Heart right ventricle (tissue), 16 donors: ENCODE measurements at regions not wholly inside any gene's neighbourhood (a gene's known extent, or its start where the extent isn't known, plus 50 kb on each side); places are given as distances from the start of the nearest gene placed in this dataset.

Experiments used
- ATAC-seq, 8 donors: fragments of 200-7000 bp; cut with Tn5 transposase; one replicate each; pipeline ENCODE4 v1.9.1; 2020; ENCODE audit warnings: mild to moderate bottlenecking in 8 of 8, moderate library complexity in 8 of 8, moderate number of reproducible peaks in 1 of 8
- DNase-seq, 2 donors: peaks; one replicate each; pipeline ENCODE4 v3.0.0-alpha.2; 2020
- H3K27ac ChIP-seq, 10 donors: fragments of 200-600 bp; sonication (generic) in 2 of 10; one replicate each; pipeline versions ENCODE4 v1.5.0 to v1.8.0; 2020 to 2022; ENCODE audit warnings: mild to moderate bottlenecking in 3 of 10
- H3K27me3 ChIP-seq, 7 donors: fragments of 200-600 bp; one replicate each; pipeline ENCODE4 v1.8.0; 2021 to 2022; ENCODE audit warnings: mild to moderate bottlenecking in 2 of 7
- H3K36me3 ChIP-seq, 9 donors: fragments of 200-600 bp; sonication (generic) in 1 of 9; one replicate each; pipeline versions ENCODE4 v1.5.0 to v1.8.0; 2020 to 2022; ENCODE audit warnings: mild to moderate bottlenecking in 2 of 9
- H3K4me1 ChIP-seq, 9 donors: fragments of 200-600 bp; sonication (generic) in 1 of 9; one replicate each; pipeline versions ENCODE4 v1.5.0 to v1.8.0; 2020 to 2022; ENCODE audit warnings: mild to moderate bottlenecking in 4 of 9
- H3K4me3 ChIP-seq, 10 donors: fragments of 200-600 bp; sonication (generic) in 2 of 10; one replicate each; pipeline versions ENCODE4 v1.5.0 to v1.8.0; 2020 to 2022; ENCODE audit warnings: mild to moderate bottlenecking in 7 of 10, moderate library complexity in 2 of 10
- H3K9me3 ChIP-seq, 11 donors: fragments of 200-600 bp in 10 of 11; sonication (generic) in 2 of 11; one replicate each; pipeline versions ENCODE4 v1.5.0 to v1.8.0; 2013 to 2022; ENCODE audit warnings: mild to moderate bottlenecking in 2 of 11, control low read depth in 1 of 11, moderate library complexity in 1 of 11
- CTCF ChIP-seq, 9 donors: fragments of 200-600 bp; sonication (generic) in 2 of 9; IDR thresholded peaks; one replicate each; pipeline versions ENCODE4 v1.5.0 to v1.8.0; 2021 to 2022; ENCODE audit warnings: antibody characterized with exemption in 9 of 9, mild to moderate bottlenecking in 5 of 9, moderate library complexity in 1 of 9
- WGBS, 2 donors: extraction: QIAGEN DNeasy Blood & Tissue Kit; methylation state at CpG; one replicate each; pipeline ENCODE4 v1.1.7; 2013; ENCODE audit warnings: inconsistent platforms in 1 of 2; 5-methylcytosine and 5-hydroxymethylcytosine counted together
- intact Hi-C, 10 donors: fragments of 100-400 bp; cut with DNase I; formaldehyde crosslinking; loops; one replicate each; pipeline versions ENCODE4 v1.11.1 to v1.14.2; 2022
- donor health status: Arrhythmogenic right ventricular cardiomyopathy.
- donor health status: ischemic (EF 13 %, LVEDD 7.1; RV severe dilation, severe dysfunction).
- donor health status: healthy with polysubstance abuse.
- donor health status: DM: no; HTN: yes; CAD: no.
- donor health status: DM: no; HTN: no; CAD: no.
- donor health status: ischemic (EF 25% LVEDD 6.9; RV normal size, moderate dysfunction).
- donor health status: ischemic (EF 25% LVEDD 5.7; RV mildly dilated, moderate dysfunction).
- donor health status: healthy.
- donor health status: DM: yes; HTN: yes; CAD: no.
- donor health status: Ischemic cardiomyopathy.
- donor health status: ischemic (EF 35%, LVEDD 5.7; RV mildly dilated, moderate dysfunction).
- donor health status: nonischemic (EF 11% LVEDD 7.7; RV severe dilation, severe dysfunction).
- donor health status: DM: yes; HTN: yes; CAD: no.
- donor health status: PGD.
- donor health status: ischemic (EF 29% LVEDD 5.4; RV normal size, mild dysfunction).
- donor health status: nonischemic (EF 23%, LVEDD 6.1; RV moderate dilation, normal function).

GRCh38 chr13:62432906-62433305 is 1017.3 kb upstream of the PCDH20 start:
- Histone ChIP-seq H3K27me3 (no peaks in the 10 kb centered on the region), H3K36me3 (no peaks in the 10 kb centered on the region), H3K27ac (no peak overlapping the region), H3K4me1 (no peaks in the 10 kb centered on the region), H3K4me3 (no peak overlapping the region), H3K9me3 (no peaks in the 10 kb centered on the region)
- ATAC-seq (no peak), DNase-seq (no peak)
- TF ChIP-seq CTCF (IDR thresholded peaks at IDR 0.05), result no peak
- intact Hi-C loops, result no loop called here

GRCh38 chr13:62432295-62432694 is 1016.6 kb upstream of the PCDH20 start:
- ATAC-seq (no peak), DNase-seq (no peak)
- Histone ChIP-seq H3K4me3 (no peak overlapping the region), H3K36me3 (no peaks in the 10 kb centered on the region), H3K9me3 (no peaks in the 10 kb centered on the region), H3K27me3 (no peaks in the 10 kb centered on the region), H3K27ac (no peak overlapping the region), H3K4me1 (no peaks in the 10 kb centered on the region)
- no peak for TF ChIP-seq CTCF (IDR thresholded peaks at IDR 0.05)
- WGBS, 2 donors, result 74 to 76% methylated on average over 1 of the region's 1 CpG
- intact Hi-C loops, result no loop called here

GRCh38 chr13:62431852-62432251 is 1016.2 kb upstream of the PCDH20 start:
- H3K36me3 ChIP-seq, result no peaks in the 10 kb centered on the region
- no peak overlapping the region for H3K27ac ChIP-seq
- H3K4me1 ChIP-seq, result no peaks in the 10 kb centered on the region
- no peak for TF ChIP-seq CTCF (IDR thresholded peaks at IDR 0.05)
- DNase-seq (no peak), ATAC-seq (no peak)
- no peaks in the 10 kb centered on the region for H3K27me3 ChIP-seq
- H3K9me3 ChIP-seq, result no peaks in the 10 kb centered on the region
- H3K4me3 ChIP-seq, result no peak overlapping the region
- intact Hi-C loops, result no loop called here

GRCh38 chr13:62418872-62419271 is 1003.2 kb upstream of the PCDH20 start:
- intact Hi-C loops, result no loop called here
- Histone ChIP-seq H3K9me3 (no peaks in the 10 kb centered on the region), H3K27me3 (no peaks in the 10 kb centered on the region), H3K27ac (no peak overlapping the region), H3K4me3 (no peak overlapping the region), H3K36me3 (no peaks in the 10 kb centered on the region), H3K4me1 (no peaks in the 10 kb centered on the region)
- ATAC-seq (no peak), DNase-seq (no peak)
- WGBS, 2 donors, result 76 to 86% methylated on average over 3 of the region's 3 CpGs
- TF ChIP-seq CTCF (IDR thresholded peaks at IDR 0.05), result no peak

- DNase-seq (no peak), ATAC-seq (no peak)
- intact Hi-C loops, result no loop called here
- H3K27ac ChIP-seq, result no peak overlapping the region
- no peaks in the 10 kb centered on the region for H3K9me3 ChIP-seq
- no peak overlapping the region for H3K4me3 ChIP-seq
- H3K27me3 ChIP-seq, result no peaks in the 10 kb centered on the region
- no peaks in the 10 kb centered on the region for H3K36me3 ChIP-seq
- WGBS, 2 donors, result 61 to 68% methylated on average over 4 of the region's 4 CpGs
- TF ChIP-seq CTCF (IDR thresholded peaks at IDR 0.05), result no peak
- no peaks in the 10 kb centered on the region for H3K4me1 ChIP-seq
Measured at GRCh38 chr13:62418376-62418775, 1002.7 kb upstream of the PCDH20 start.
